ENCODE measurements at regions not wholly inside any gene's neighbourhood (a gene's known extent, or its start where the extent isn't known, plus 50 kb on each side); places are given as distances from the start of the nearest gene placed in this dataset.
"Not testable (repeated sequence)": the region's sequence is repeated elsewhere in the genome, so short reads cannot be mapped to it uniquely, and the experiment has no call there.

GRCh38 chr3:153829606-153830170 lies 291.5 kb upstream of the ARHGEF26 start:
- Mint-ChIP-seq H3K4me3 (no peak overlapping the region), H3K36me3 (ENCODE audit: low read depth) (peaks cover 7% of the 10 kb centered on the region), H3K4me1 (peaks cover 12% of the 10 kb centered on the region), H3K27me3 (no peaks in the 10 kb centered on the region), H3K9me3 (peaks cover 11% of the 10 kb centered on the region), H3K27ac (peak overlapping the region; percentile 45)
- CTCF ChIA-PET = interaction anchor here (0.6 kb wide), 1 partner anchor 1895 kb away, joined by 3 read pairs; no protein-coding TSS in a partner anchor
- no peak for DNase-seq
- POLR2A ChIA-PET = interaction anchor here (1.0 kb wide), 1 partner anchor 14 kb away, joined by 3 read pairs; no protein-coding TSS in a partner anchor

GRCh38 chr3:153830552-153830951 lies 290.6 kb upstream of the ARHGEF26 start:
- DNase-seq = no peak
- ChIA-PET POLR2A (no interaction called here), CTCF (no interaction called here)
- peaks cover 7% of the 10 kb centered on the region for H3K36me3 Mint-ChIP-seq (ENCODE audit: low read depth)
- H3K4me3 Mint-ChIP-seq = no peak overlapping the region
- peaks cover 8% of the 10 kb centered on the region for H3K9me3 Mint-ChIP-seq
- no peaks in the 10 kb centered on the region for H3K27me3 Mint-ChIP-seq
- peaks cover 12% of the 10 kb centered on the region for H3K4me1 Mint-ChIP-seq
- H3K27ac Mint-ChIP-seq = no peak overlapping the region

GRCh38 chr3:153835540-153835939 lies 285.6 kb upstream of the ARHGEF26 start:
- H3K4me1 Mint-ChIP-seq = no peaks in the 10 kb centered on the region
- no peak overlapping the region for H3K27ac Mint-ChIP-seq
- no peaks in the 10 kb centered on the region for H3K36me3 Mint-ChIP-seq (ENCODE audit: low read depth)
- CTCF ChIA-PET = no interaction called here
- no peak for DNase-seq
- H3K4me3 Mint-ChIP-seq = no peak overlapping the region
- no peaks in the 10 kb centered on the region for H3K9me3 Mint-ChIP-seq
- POLR2A ChIA-PET = no interaction called here
- H3K27me3 Mint-ChIP-seq = peaks cover 3% of the 10 kb centered on the region

GRCh38 chr3:153840487-153840886 lies 280.7 kb upstream of the ARHGEF26 start:
- Mint-ChIP-seq H3K4me1 (no peaks in the 10 kb centered on the region), H3K27ac (no peak overlapping the region), H3K9me3 (no peaks in the 10 kb centered on the region), H3K4me3 (no peak overlapping the region), H3K27me3 (peaks cover 3% of the 10 kb centered on the region), H3K36me3 (ENCODE audit: low read depth) (no peaks in the 10 kb centered on the region)
- ChIA-PET CTCF (no interaction called here), POLR2A (no interaction called here)
- DNase-seq = no peak

DNA sequence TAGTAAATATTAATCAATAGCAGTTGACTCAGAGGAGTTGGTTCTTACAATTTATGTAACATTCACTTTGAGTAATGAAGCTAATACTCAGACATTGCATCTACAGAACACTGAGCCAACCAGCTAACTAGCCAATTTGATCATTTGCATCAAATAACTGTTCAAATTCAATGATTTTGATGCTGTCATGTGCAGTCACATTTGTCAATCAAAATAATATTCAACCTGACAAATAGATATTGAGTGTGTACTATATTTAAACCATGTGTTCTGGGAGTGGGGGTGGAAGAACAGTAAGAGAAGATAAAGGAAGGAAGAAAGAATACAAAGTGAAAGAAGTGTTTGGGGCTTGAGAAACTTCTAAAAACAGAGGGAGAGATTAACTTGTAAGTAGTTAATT lies 277.2 kb upstream of the ARHGEF26 start:
- ChIA-PET POLR2A (interaction anchor here (0.8 kb wide), 1 partner anchor 15 kb away, joined by 3 read pairs; no protein-coding TSS in a partner anchor), CTCF (no interaction called here)
- Mint-ChIP-seq H3K9me3 (no peaks in the 10 kb centered on the region), H3K4me3 (no peak overlapping the region), H3K27me3 (peaks cover 5% of the 10 kb centered on the region), H3K36me3 (ENCODE audit: low read depth) (no peaks in the 10 kb centered on the region), H3K4me1 (no peaks in the 10 kb centered on the region), H3K27ac (no peak overlapping the region)
- no peak for DNase-seq

DNA sequence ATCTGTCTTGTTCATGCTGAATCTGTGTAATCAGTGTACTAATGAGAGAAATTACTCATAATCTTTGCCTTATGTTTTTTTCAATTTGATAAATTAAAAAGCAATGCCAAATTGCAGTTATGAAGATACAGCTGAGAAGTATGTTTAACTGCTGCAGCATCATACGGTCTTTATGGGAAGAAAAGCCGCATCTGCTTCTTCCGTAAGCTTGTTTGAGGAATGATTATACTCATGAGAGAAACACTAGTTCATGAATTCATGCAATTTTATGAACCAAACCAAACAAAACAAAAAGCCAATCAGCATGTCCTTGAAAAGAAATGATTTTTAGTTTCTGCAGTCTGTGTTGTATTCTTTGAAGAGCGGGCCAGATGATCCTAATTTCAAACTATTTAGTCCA lies 275.9 kb upstream of the ARHGEF26 start:
- Mint-ChIP-seq H3K27me3 (peaks cover 4% of the 10 kb centered on the region), H3K9me3 (no peaks in the 10 kb centered on the region), H3K4me1 (no peaks in the 10 kb centered on the region), H3K4me3 (no peak overlapping the region), H3K27ac (no peak overlapping the region), H3K36me3 (ENCODE audit: low read depth) (no peaks in the 10 kb centered on the region)
- ChIA-PET CTCF (interaction anchor here (1.0 kb wide), 1 partner anchor 8 kb away, joined by 3 read pairs; no protein-coding TSS in a partner anchor), POLR2A (no interaction called here)
- no peak for DNase-seq

GRCh38 chr3:153848702-153849101 lies 272.5 kb upstream of the ARHGEF26 start:
- peaks cover 4% of the 10 kb centered on the region for H3K27me3 Mint-ChIP-seq
- no peaks in the 10 kb centered on the region for H3K9me3 Mint-ChIP-seq
- H3K27ac Mint-ChIP-seq = no peak overlapping the region
- H3K36me3 Mint-ChIP-seq (ENCODE audit: low read depth) = no peaks in the 10 kb centered on the region
- no peaks in the 10 kb centered on the region for H3K4me1 Mint-ChIP-seq
- POLR2A ChIA-PET = no interaction called here
- CTCF ChIA-PET = no interaction called here
- DNase-seq = no peak
- H3K4me3 Mint-ChIP-seq = no peak overlapping the region

DNA sequence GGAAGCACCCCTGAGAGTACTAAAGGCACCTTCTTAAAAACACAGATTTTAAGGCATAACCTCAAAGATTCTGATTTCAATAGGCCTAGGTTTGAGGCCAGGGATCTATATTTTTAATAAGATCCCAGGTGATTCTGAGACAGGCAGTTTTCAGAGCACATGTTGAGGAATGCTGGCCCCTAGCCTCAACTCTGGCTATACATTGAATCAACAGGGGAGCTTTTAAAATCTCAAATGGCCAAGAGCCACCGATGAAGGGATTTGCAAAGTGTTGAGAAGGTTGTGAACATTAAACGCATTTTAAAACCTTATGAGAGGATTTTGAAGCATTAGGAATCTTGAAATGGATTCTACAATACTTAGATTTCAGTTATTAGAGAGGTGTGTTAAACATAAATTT lies 268.8 kb upstream of the ARHGEF26 start:
- Mint-ChIP-seq H3K27me3 (peaks cover 6% of the 10 kb centered on the region), H3K4me3 (no peak overlapping the region), H3K27ac (no peak overlapping the region), H3K36me3 (ENCODE audit: low read depth) (no peaks in the 10 kb centered on the region), H3K4me1 (no peaks in the 10 kb centered on the region), H3K9me3 (no peaks in the 10 kb centered on the region)
- ChIA-PET CTCF (no interaction called here), POLR2A (no interaction called here)
- no peak for DNase-seq

DNA sequence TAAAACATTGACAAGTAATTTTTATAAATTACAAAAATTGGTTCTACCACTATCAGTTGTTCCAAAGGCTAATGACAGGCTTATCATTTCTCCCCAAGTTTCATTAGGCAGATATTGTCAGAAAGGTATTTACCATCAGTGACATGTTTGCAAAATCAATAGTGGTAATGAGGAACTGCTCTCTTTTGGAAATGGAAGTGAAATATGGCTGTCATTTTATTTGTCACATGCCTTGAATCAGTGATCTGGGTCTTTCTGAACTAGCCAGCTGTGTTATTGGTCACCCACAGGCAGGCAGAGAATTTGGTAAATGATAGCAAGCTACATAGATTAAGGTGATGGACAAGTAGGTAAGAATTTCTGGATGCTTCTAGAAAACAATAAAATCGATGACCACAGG lies 268.0 kb upstream of the ARHGEF26 start:
- Mint-ChIP-seq H3K27ac (no peak overlapping the region), H3K27me3 (peaks cover 4% of the 10 kb centered on the region), H3K36me3 (ENCODE audit: low read depth) (no peaks in the 10 kb centered on the region), H3K4me1 (no peaks in the 10 kb centered on the region), H3K9me3 (no peaks in the 10 kb centered on the region), H3K4me3 (no peak overlapping the region)
- CTCF ChIA-PET = interaction anchor here (0.7 kb wide), 1 partner anchor 8 kb away, joined by 3 read pairs; no protein-coding TSS in a partner anchor
- POLR2A ChIA-PET = no interaction called here
- no peak for DNase-seq

DNA sequence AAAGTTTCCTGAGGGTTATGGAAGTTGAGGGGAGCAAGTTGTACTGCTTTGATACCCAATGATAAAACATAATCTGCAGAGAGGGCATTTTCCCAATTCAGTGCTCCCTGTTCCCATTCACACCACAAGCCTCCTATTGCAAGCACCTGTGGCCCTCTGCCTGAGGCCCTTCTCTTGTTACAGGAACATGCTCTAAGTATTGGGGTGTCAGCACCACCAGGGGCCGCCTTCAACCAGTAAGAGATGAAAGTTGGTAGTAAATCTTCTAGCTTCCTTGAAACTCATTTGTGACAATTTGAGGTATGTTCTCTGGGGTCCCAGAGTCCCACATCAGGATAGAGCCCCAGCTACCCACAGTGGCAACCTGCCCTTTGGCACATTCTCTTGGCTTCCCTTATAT lies 265.4 kb upstream of the ARHGEF26 start:
- DNase-seq = no peak
- ChIA-PET POLR2A (no interaction called here), CTCF (no interaction called here)
- Mint-ChIP-seq H3K9me3 (no peaks in the 10 kb centered on the region), H3K27ac (no peak overlapping the region), H3K4me1 (no peaks in the 10 kb centered on the region), H3K27me3 (peaks cover 4% of the 10 kb centered on the region), H3K4me3 (no peak overlapping the region), H3K36me3 (ENCODE audit: low read depth) (no peaks in the 10 kb centered on the region)

GRCh38 chr3:153856932-153857331 lies 264.3 kb upstream of the ARHGEF26 start:
- no peaks in the 10 kb centered on the region for H3K36me3 Mint-ChIP-seq (ENCODE audit: low read depth)

GRCh38 chr3:153864793-153865192 lies 256.4 kb upstream of the ARHGEF26 start:
- Mint-ChIP-seq H3K9me3 (peaks cover 5% of the 10 kb centered on the region), H3K27me3 (no peaks in the 10 kb centered on the region), H3K4me3 (no peak overlapping the region), H3K36me3 (ENCODE audit: low read depth) (no peaks in the 10 kb centered on the region), H3K27ac (no peak overlapping the region), H3K4me1 (no peaks in the 10 kb centered on the region)
- ChIA-PET POLR2A (no interaction called here), CTCF (no interaction called here)
- no peak for DNase-seq

More at GRCh38 chr3:153856932-153857331, 264.3 kb upstream of the ARHGEF26 start:
- Mint-ChIP-seq H3K4me3 (no peak overlapping the region), H3K4me1 (no peaks in the 10 kb centered on the region), H3K27ac (no peak overlapping the region), H3K27me3 (peaks cover 4% of the 10 kb centered on the region), H3K9me3 (no peaks in the 10 kb centered on the region)
- ChIA-PET POLR2A (no interaction called here), CTCF (no interaction called here)
- no peak for DNase-seq

- ChIA-PET CTCF (no interaction called here), POLR2A (no interaction called here)
- H3K27ac Mint-ChIP-seq = no peak overlapping the region
- no peaks in the 10 kb centered on the region for H3K4me1 Mint-ChIP-seq
- peaks cover 5% of the 10 kb centered on the region for H3K9me3 Mint-ChIP-seq
- H3K36me3 Mint-ChIP-seq (ENCODE audit: low read depth) = no peaks in the 10 kb centered on the region
- no peak for DNase-seq
- H3K27me3 Mint-ChIP-seq = no peaks in the 10 kb centered on the region
- no peak overlapping the region for H3K4me3 Mint-ChIP-seq
Observed at GRCh38 chr3:153866901-153867300, 254.3 kb upstream of the ARHGEF26 start.

DNA sequence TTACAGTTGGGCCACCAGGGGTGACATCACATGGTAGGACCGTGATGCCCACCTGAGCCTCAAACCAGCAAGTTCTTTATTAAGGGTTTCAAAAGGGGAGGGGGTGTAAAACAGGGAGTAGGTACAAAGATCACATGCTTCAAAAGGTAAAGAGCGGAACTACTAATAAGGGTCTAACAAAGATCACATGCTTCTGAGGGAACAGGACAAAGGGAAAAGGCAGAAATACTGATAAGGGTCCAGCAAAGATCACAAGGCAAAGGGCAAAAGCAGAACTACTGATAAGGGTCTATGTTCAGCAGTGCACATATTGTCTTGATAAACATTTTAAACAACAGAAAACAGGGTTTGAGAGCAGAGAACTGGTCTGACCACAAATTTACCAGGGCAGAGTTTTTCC lies 246.8 kb upstream of the ARHGEF26 start:
- H3K36me3 Mint-ChIP-seq (ENCODE audit: low read depth); H3K4me1 Mint-ChIP-seq; DNase-seq; POLR2A ChIA-PET; H3K27me3 Mint-ChIP-seq; H3K9me3 Mint-ChIP-seq; H3K4me3 Mint-ChIP-seq; CTCF ChIA-PET; H3K27ac Mint-ChIP-seq: not testable (repeated sequence)
